ENCODE measurements at regions not wholly inside any gene's neighbourhood (a gene's known extent, or its start where the extent isn't known, plus 50 kb on each side); places are given as distances from the start of the nearest gene placed in this dataset.

GRCh38 chr4:3715855-3716630, 50.1 kb upstream of the ADRA2C start:
- no peak overlapping the region for H3K4me3 Mint-ChIP-seq
- no peaks in the 10 kb centered on the region for H3K36me3 Mint-ChIP-seq (ENCODE audit: low read depth)
- no peak overlapping the region for H3K27ac Mint-ChIP-seq
- H3K4me1 Mint-ChIP-seq (ENCODE audit: low read depth), result no peaks in the 10 kb centered on the region
- peaks cover 9% of the 10 kb centered on the region for H3K9me3 Mint-ChIP-seq
- H3K27me3 Mint-ChIP-seq (ENCODE audit: insufficient read depth), result no peaks in the 10 kb centered on the region
- intact Hi-C loops (cut with micrococcal nuclease), result no loop called here
- DNase-seq (ENCODE audit: low spot score), result no peak

- no peak overlapping the region for H3K27ac Mint-ChIP-seq
- peaks cover 9% of the 10 kb centered on the region for H3K9me3 Mint-ChIP-seq
- H3K4me3 Mint-ChIP-seq, result no peak overlapping the region
- H3K36me3 Mint-ChIP-seq (ENCODE audit: low read depth), result no peaks in the 10 kb centered on the region
- DNase-seq (ENCODE audit: low spot score), result no peak
- no peaks in the 10 kb centered on the region for H3K27me3 Mint-ChIP-seq (ENCODE audit: insufficient read depth)
- intact Hi-C loops (cut with micrococcal nuclease), result no loop called here
- H3K4me1 Mint-ChIP-seq (ENCODE audit: low read depth), result no peaks in the 10 kb centered on the region
These were observed 50.9 kb upstream of the ADRA2C start for GRCh38 chr4:3715061-3715854.

GRCh38 chr4:3714642-3715001, 51.6 kb upstream of the ADRA2C start:
- no peak overlapping the region for H3K27ac Mint-ChIP-seq
- no peaks in the 10 kb centered on the region for H3K4me1 Mint-ChIP-seq (ENCODE audit: low read depth)
- no peaks in the 10 kb centered on the region for H3K36me3 Mint-ChIP-seq (ENCODE audit: low read depth)
- DNase-seq (ENCODE audit: low spot score), result no peak
- intact Hi-C loops (cut with micrococcal nuclease), result no loop called here
- H3K27me3 Mint-ChIP-seq (ENCODE audit: insufficient read depth), result no peaks in the 10 kb centered on the region
- peaks cover 9% of the 10 kb centered on the region for H3K9me3 Mint-ChIP-seq
- no peak overlapping the region for H3K4me3 Mint-ChIP-seq

GRCh38 chr4:3713817-3714641, 52.2 kb upstream of the ADRA2C start:
- Mint-ChIP-seq H3K4me3 (no peak overlapping the region), H3K27me3 (ENCODE audit: insufficient read depth) (peaks cover 2% of the 10 kb centered on the region), H3K4me1 (ENCODE audit: low read depth) (no peaks in the 10 kb centered on the region), H3K9me3 (peaks cover 7% of the 10 kb centered on the region), H3K36me3 (ENCODE audit: low read depth) (no peaks in the 10 kb centered on the region), H3K27ac (no peak overlapping the region)
- intact Hi-C loops (cut with micrococcal nuclease), result no loop called here
- no peak for DNase-seq (ENCODE audit: low spot score)

GRCh38 chr4:3713346-3713745, 52.8 kb upstream of the ADRA2C start:
- Mint-ChIP-seq H3K36me3 (ENCODE audit: low read depth) (no peaks in the 10 kb centered on the region), H3K27me3 (ENCODE audit: insufficient read depth) (peaks cover 2% of the 10 kb centered on the region), H3K27ac (no peak overlapping the region), H3K9me3 (peaks cover 3% of the 10 kb centered on the region), H3K4me3 (no peak overlapping the region), H3K4me1 (ENCODE audit: low read depth) (no peaks in the 10 kb centered on the region)
- DNase-seq (ENCODE audit: low spot score), result no peak
- intact Hi-C loops (cut with micrococcal nuclease), result no loop called here

GRCh38 chr4:3712936-3713335, 53.2 kb upstream of the ADRA2C start:
- Mint-ChIP-seq H3K9me3 (no peaks in the 10 kb centered on the region), H3K27me3 (ENCODE audit: insufficient read depth) (peaks cover 2% of the 10 kb centered on the region), H3K36me3 (ENCODE audit: low read depth) (no peaks in the 10 kb centered on the region), H3K4me3 (no peak overlapping the region), H3K4me1 (ENCODE audit: low read depth) (no peaks in the 10 kb centered on the region), H3K27ac (no peak overlapping the region)
- DNase-seq (ENCODE audit: low spot score), result no peak
- intact Hi-C loops (cut with micrococcal nuclease), result no loop called here

GRCh38 chr4:3712112-3712805, 53.9 kb upstream of the ADRA2C start:
- H3K27ac Mint-ChIP-seq, result no peak overlapping the region
- H3K4me1 Mint-ChIP-seq (ENCODE audit: low read depth), result no peaks in the 10 kb centered on the region
- no peaks in the 10 kb centered on the region for H3K36me3 Mint-ChIP-seq (ENCODE audit: low read depth)
- no peaks in the 10 kb centered on the region for H3K9me3 Mint-ChIP-seq
- peaks cover 2% of the 10 kb centered on the region for H3K27me3 Mint-ChIP-seq (ENCODE audit: insufficient read depth)
- no peak for DNase-seq (ENCODE audit: low spot score)
- no peak overlapping the region for H3K4me3 Mint-ChIP-seq
- intact Hi-C loops (cut with micrococcal nuclease), result no loop called here

GRCh38 chr4:3711183-3712111, 54.7 kb upstream of the ADRA2C start:
- no peaks in the 10 kb centered on the region for H3K36me3 Mint-ChIP-seq (ENCODE audit: low read depth)
- DNase-seq (ENCODE audit: low spot score), result no peak

GRCh38 chr4:3710451-3711182, 55.6 kb upstream of the ADRA2C start:
- Mint-ChIP-seq H3K4me3 (no peak overlapping the region), H3K27ac (no peak overlapping the region), H3K4me1 (ENCODE audit: low read depth) (no peaks in the 10 kb centered on the region), H3K9me3 (no peaks in the 10 kb centered on the region), H3K36me3 (ENCODE audit: low read depth) (no peaks in the 10 kb centered on the region), H3K27me3 (ENCODE audit: insufficient read depth) (peaks cover 5% of the 10 kb centered on the region)
- no peak for DNase-seq (ENCODE audit: low spot score)
- intact Hi-C loops (cut with micrococcal nuclease), result no loop called here

More at GRCh38 chr4:3711183-3712111, 54.7 kb upstream of the ADRA2C start:
- no peak overlapping the region for H3K27ac Mint-ChIP-seq
- H3K27me3 Mint-ChIP-seq (ENCODE audit: insufficient read depth), result peaks cover 2% of the 10 kb centered on the region
- no peaks in the 10 kb centered on the region for H3K4me1 Mint-ChIP-seq (ENCODE audit: low read depth)
- no peaks in the 10 kb centered on the region for H3K9me3 Mint-ChIP-seq
- intact Hi-C loops (cut with micrococcal nuclease), result no loop called here
- no peak overlapping the region for H3K4me3 Mint-ChIP-seq

GRCh38 chr4:3709846-3710441, 56.2 kb upstream of the ADRA2C start:
- H3K4me1 Mint-ChIP-seq (ENCODE audit: low read depth), result no peaks in the 10 kb centered on the region
- no peak for DNase-seq (ENCODE audit: low spot score)
- H3K27me3 Mint-ChIP-seq (ENCODE audit: insufficient read depth), result peaks cover 5% of the 10 kb centered on the region
- H3K36me3 Mint-ChIP-seq (ENCODE audit: low read depth), result no peaks in the 10 kb centered on the region
- intact Hi-C loops (cut with micrococcal nuclease), result no loop called here
- no peak overlapping the region for H3K4me3 Mint-ChIP-seq
- no peak overlapping the region for H3K27ac Mint-ChIP-seq
- H3K9me3 Mint-ChIP-seq, result no peaks in the 10 kb centered on the region
